GM18517 (cell line): ENCODE measurements at regions not wholly inside any gene's neighbourhood (a gene's known extent, or its start where the extent isn't known, plus 50 kb on each side); places are given as distances from the start of the nearest gene placed in this dataset.

ENCODE experiments used
- ATAC-seq: cut with Tn5 transposase; IDR thresholded peaks from one replicate; pipeline ENCODE4 v1.9.1; 2021; ENCODE audit warnings: mild to moderate bottlenecking, moderate library complexity; ENCODE audit not compliant: unreplicated experiment

- no peak for ATAC-seq
Measured at GRCh38 chr18:27595113-27595838, 410.2 kb upstream of the CHST9 start.

- ATAC-seq: no peak
Measured at GRCh38 chr18:27585602-27586173, 400.6 kb upstream of the CHST9 start.

GRCh38 chr18:27583466-27583865, 398.4 kb upstream of the CHST9 start:
- ATAC-seq: no peak

- ATAC-seq: no peak
Measured at GRCh38 chr18:27582760-27583412, 397.8 kb upstream of the CHST9 start.

GRCh38 chr18:27581296-27581904, 396.3 kb upstream of the CHST9 start:
- ATAC-seq: no peak

- ATAC-seq: no peak
Measured at GRCh38 chr18:27579364-27579763, 394.3 kb upstream of the CHST9 start.

GRCh38 chr18:27577752-27578151, 392.6 kb upstream of the CHST9 start:
- ATAC-seq: no peak

GRCh38 chr18:27577265-27577664, 392.2 kb upstream of the CHST9 start:
- no peak for ATAC-seq

- ATAC-seq: no peak
Measured at GRCh38 chr18:27567434-27567833, 382.3 kb upstream of the CHST9 start.

GRCh38 chr18:27564066-27564465, 379.0 kb upstream of the CHST9 start:
- no peak for ATAC-seq

- ATAC-seq: no peak
Measured at GRCh38 chr18:27558388-27559155, 373.5 kb upstream of the CHST9 start.

- ATAC-seq: no peak
Measured at GRCh38 chr18:27556741-27557140, 371.6 kb upstream of the CHST9 start.

GRCh38 chr18:27549335-27550039, 364.4 kb upstream of the CHST9 start:
- ATAC-seq: no peak

- no peak for ATAC-seq
Measured at GRCh38 chr18:27546991-27547390, 361.9 kb upstream of the CHST9 start.

GRCh38 chr18:27544206-27544605, 359.1 kb upstream of the CHST9 start:
- no peak for ATAC-seq

GRCh38 chr18:27541293-27541692, 356.2 kb upstream of the CHST9 start:
- no peak for ATAC-seq

- ATAC-seq: no peak
Measured at GRCh38 chr18:27540111-27540510, 355.0 kb upstream of the CHST9 start.

- no peak for ATAC-seq
Measured at GRCh38 chr18:27528925-27529521, 343.9 kb upstream of the CHST9 start.

GRCh38 chr18:27527856-27528255, 342.7 kb upstream of the CHST9 start:
- ATAC-seq: no peak

- ATAC-seq: no peak
Measured at GRCh38 chr18:27520401-27520800, 335.3 kb upstream of the CHST9 start.
